HG02798 (cell line): ENCODE measurements at regions not wholly inside any gene's neighbourhood (a gene's known extent, or its start where the extent isn't known, plus 50 kb on each side); places are given as distances from the start of the nearest gene placed in this dataset.

Source experiments
- ATAC-seq: cut with Tn5 transposase; IDR thresholded peaks from one replicate; pipeline ENCODE4 v1.9.1; 2021; ENCODE audit warnings: mild to moderate bottlenecking; ENCODE audit not compliant: unreplicated experiment, poor library complexity

GRCh38 chr2:195320413-195320973 is 336.5 kb upstream of the SLC39A10 start:
- ATAC-seq: peak; percentile 67

- no peak for ATAC-seq
Measured at GRCh38 chr2:195319548-195320412, 337.2 kb upstream of the SLC39A10 start.

- ATAC-seq: no peak
Measured at GRCh38 chr2:195319112-195319460, 337.9 kb upstream of the SLC39A10 start.

- peak; percentile 38 for ATAC-seq
Measured at GRCh38 chr2:195318440-195319111, 338.4 kb upstream of the SLC39A10 start.

GRCh38 chr2:195317550-195317949 is 339.5 kb upstream of the SLC39A10 start:
- ATAC-seq: no peak

- ATAC-seq: no peak
Measured at GRCh38 chr2:195316486-195316885, 340.5 kb upstream of the SLC39A10 start.

- peak; percentile 58 for ATAC-seq
Measured at GRCh38 chr2:195313962-195314361, 343.1 kb upstream of the SLC39A10 start.

GRCh38 chr2:195312662-195313061 is 344.4 kb upstream of the SLC39A10 start:
- no peak for ATAC-seq

- ATAC-seq: no peak
Measured at GRCh38 chr2:195308163-195308562, 348.9 kb upstream of the SLC39A10 start.

- ATAC-seq: no peak
Measured at GRCh38 chr2:195307751-195308150, 349.3 kb upstream of the SLC39A10 start.

- peak; percentile 44 for ATAC-seq
Measured at GRCh38 chr2:195304310-195304709, 352.7 kb upstream of the SLC39A10 start.

- ATAC-seq: no peak
Measured at GRCh38 chr2:195300631-195301030, 356.4 kb upstream of the SLC39A10 start.

- ATAC-seq: no peak
Measured at GRCh38 chr2:195299600-195299999, 357.4 kb upstream of the SLC39A10 start.

GRCh38 chr2:195296490-195296889 is 360.5 kb upstream of the SLC39A10 start:
- no peak for ATAC-seq

GRCh38 chr2:195289081-195289480 is 367.9 kb upstream of the SLC39A10 start:
- no peak for ATAC-seq

GRCh38 chr2:195279840-195280427 is 377.1 kb upstream of the SLC39A10 start:
- ATAC-seq: no peak

GRCh38 chr2:195270466-195271039 is 386.5 kb upstream of the SLC39A10 start:
- ATAC-seq: no peak

- no peak for ATAC-seq
Measured at GRCh38 chr2:195269220-195269619, 387.8 kb upstream of the SLC39A10 start.

GRCh38 chr2:195257979-195258378 is 399.0 kb upstream of the SLC39A10 start:
- ATAC-seq: no peak

- ATAC-seq: no peak
Measured at GRCh38 chr2:195252018-195252417, 405.0 kb upstream of the SLC39A10 start.

GRCh38 chr2:195251214-195251613 is 405.8 kb upstream of the SLC39A10 start:
- no peak for ATAC-seq
